ENCODE measurements at regions not wholly inside any gene's neighbourhood (a gene's known extent, or its start where the extent isn't known, plus 50 kb on each side); places are given as distances from the start of the nearest gene placed in this dataset.

GRCh38 chr3:73697020-73697419, 72.3 kb upstream of the PDZRN3 start:
- TF ChIP-seq POLR2A (IDR thresholded peaks at IDR 0.05): no peak
- TF ChIP-seq POLR2AphosphoS5 (IDR thresholded peaks at IDR 0.05; ENCODE audit: insufficient read depth in 1 of 2, low read depth in 1 of 2): no peak
- no peak for TF ChIP-seq CTCF (IDR thresholded peaks at IDR 0.05)
- Histone ChIP-seq H3K9me3 (no peaks in the 10 kb centered on the region), H3K36me3 (no peaks in the 10 kb centered on the region), H3K27ac (no peak overlapping the region), H3K27me3 (no peaks in the 10 kb centered on the region), H3K4me1 (no peaks in the 10 kb centered on the region), H3K4me3 (no peak overlapping the region)
- intact Hi-C loops (cut with DNase I): no loop called here
- DNase-seq (ENCODE audit: extremely low spot score in 2 of 2): no peak

- DNase-seq (ENCODE audit: extremely low spot score in 2 of 2): no peak
- TF ChIP-seq POLR2AphosphoS5 (IDR thresholded peaks at IDR 0.05; ENCODE audit: insufficient read depth in 1 of 2, low read depth in 1 of 2): no peak
- TF ChIP-seq CTCF (IDR thresholded peaks at IDR 0.05): no peak
- no peak for TF ChIP-seq POLR2A (IDR thresholded peaks at IDR 0.05)
- intact Hi-C loops (cut with DNase I): no loop called here
- no peaks in the 10 kb centered on the region for H3K27me3 ChIP-seq
- H3K9me3 ChIP-seq: no peaks in the 10 kb centered on the region
- no peaks in the 10 kb centered on the region for H3K4me1 ChIP-seq
- H3K4me3 ChIP-seq: no peak overlapping the region
- no peak overlapping the region for H3K27ac ChIP-seq
- H3K36me3 ChIP-seq: no peaks in the 10 kb centered on the region
These were observed 71.1 kb upstream of the PDZRN3 start for GRCh38 chr3:73695841-73696240.

GRCh38 chr3:73694983-73695757, 70.4 kb upstream of the PDZRN3 start:
- H3K9me3 ChIP-seq: no peaks in the 10 kb centered on the region
- H3K4me1 ChIP-seq: no peaks in the 10 kb centered on the region
- no peaks in the 10 kb centered on the region for H3K36me3 ChIP-seq
- intact Hi-C loops (cut with DNase I): no loop called here
- H3K27me3 ChIP-seq: no peaks in the 10 kb centered on the region
- H3K4me3 ChIP-seq: no peak overlapping the region
- no peak for DNase-seq (ENCODE audit: extremely low spot score in 2 of 2)
- no peak for TF ChIP-seq POLR2AphosphoS5 (IDR thresholded peaks at IDR 0.05; ENCODE audit: insufficient read depth in 1 of 2, low read depth in 1 of 2)
- TF ChIP-seq CTCF (IDR thresholded peaks at IDR 0.05): no peak
- no peak for TF ChIP-seq POLR2A (IDR thresholded peaks at IDR 0.05)
- no peak overlapping the region for H3K27ac ChIP-seq

GRCh38 chr3:73687106-73688004, 62.6 kb upstream of the PDZRN3 start:
- TF ChIP-seq POLR2A (IDR thresholded peaks at IDR 0.05): no peak
- H3K27me3 ChIP-seq: no peaks in the 10 kb centered on the region
- peak overlapping the region; percentile 33 for H3K27ac ChIP-seq
- H3K36me3 ChIP-seq: no peaks in the 10 kb centered on the region
- intact Hi-C loops (cut with DNase I): no loop called here
- no peak for DNase-seq (ENCODE audit: extremely low spot score in 2 of 2)
- no peaks in the 10 kb centered on the region for H3K9me3 ChIP-seq
- peaks cover 18% of the 10 kb centered on the region for H3K4me1 ChIP-seq
- H3K4me3 ChIP-seq: no peak overlapping the region

DNA sequence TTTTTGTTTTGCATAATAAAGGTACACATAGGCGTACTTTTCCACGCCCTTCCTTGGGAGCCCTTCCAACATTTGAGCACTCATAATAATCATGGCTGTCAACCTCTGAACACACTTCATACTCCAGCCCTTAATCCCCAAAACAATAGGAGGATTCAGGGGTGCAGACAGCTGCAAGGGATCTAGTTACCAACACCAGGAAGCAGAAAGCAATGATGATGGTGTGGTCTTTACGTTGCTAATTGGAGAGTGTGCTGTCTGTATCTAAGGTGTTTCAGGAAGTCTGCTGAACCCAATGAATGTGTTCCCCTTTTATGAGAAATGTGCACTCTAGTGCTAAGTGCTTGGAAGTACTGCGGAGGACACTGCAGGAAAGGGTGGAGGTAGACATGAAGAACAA, 60.3 kb upstream of the PDZRN3 start:
- Histone ChIP-seq H3K36me3 (no peaks in the 10 kb centered on the region), H3K27ac (no peak overlapping the region), H3K4me1 (peaks cover 18% of the 10 kb centered on the region), H3K9me3 (no peaks in the 10 kb centered on the region), H3K4me3 (no peak overlapping the region), H3K27me3 (no peaks in the 10 kb centered on the region)
- TF ChIP-seq POLR2A (IDR thresholded peaks at IDR 0.05) (no peak), POLR2AphosphoS5 (IDR thresholded peaks at IDR 0.05; ENCODE audit: insufficient read depth in 1 of 2, low read depth in 1 of 2) (no peak), CTCF (IDR thresholded peaks at IDR 0.05) (no peak)
- intact Hi-C loops (cut with DNase I): no loop called here
- no peak for DNase-seq (ENCODE audit: extremely low spot score in 2 of 2)

Data from vagina (tissue), 2 donors.